ENCODE measurements at regions not wholly inside any gene's neighbourhood (a gene's known extent, or its start where the extent isn't known, plus 50 kb on each side); places are given as distances from the start of the nearest gene placed in this dataset.
"Not testable (repeated sequence)": the region's sequence is repeated elsewhere in the genome, so short reads cannot be mapped to it uniquely, and the experiment has no call there.

GRCh38 chr10:123245264-123245663 lies 91.1 kb downstream of the BUB3 start:
- TF ChIP-seq POLR2AphosphoS5 (IDR thresholded peaks at IDR 0.05; ENCODE audit: insufficient read depth in 1 of 2, low read depth in 1 of 2) (no peak), CTCF (IDR thresholded peaks at IDR 0.05) (no peak), POLR2A (IDR thresholded peaks at IDR 0.05) (no peak)
- Histone ChIP-seq H3K36me3 (no peaks in the 10 kb centered on the region), H3K27ac (no peak overlapping the region), H3K4me3 (no peak overlapping the region), H3K9me3 (no peaks in the 10 kb centered on the region), H3K4me1 (no peaks in the 10 kb centered on the region), H3K27me3 (no peaks in the 10 kb centered on the region)
- intact Hi-C loops (cut with DNase I): no loop called here
- DNase-seq (ENCODE audit: extremely low spot score in 2 of 2): no peak

- TF ChIP-seq POLR2AphosphoS5 (IDR thresholded peaks at IDR 0.05; ENCODE audit: insufficient read depth in 1 of 2, low read depth in 1 of 2): no peak
- DNase-seq (ENCODE audit: extremely low spot score in 2 of 2): no peak
- intact Hi-C loops (cut with DNase I): no loop called here
Measured at GRCh38 chr10:123249894-123250293, 95.7 kb downstream of the BUB3 start.

DNA sequence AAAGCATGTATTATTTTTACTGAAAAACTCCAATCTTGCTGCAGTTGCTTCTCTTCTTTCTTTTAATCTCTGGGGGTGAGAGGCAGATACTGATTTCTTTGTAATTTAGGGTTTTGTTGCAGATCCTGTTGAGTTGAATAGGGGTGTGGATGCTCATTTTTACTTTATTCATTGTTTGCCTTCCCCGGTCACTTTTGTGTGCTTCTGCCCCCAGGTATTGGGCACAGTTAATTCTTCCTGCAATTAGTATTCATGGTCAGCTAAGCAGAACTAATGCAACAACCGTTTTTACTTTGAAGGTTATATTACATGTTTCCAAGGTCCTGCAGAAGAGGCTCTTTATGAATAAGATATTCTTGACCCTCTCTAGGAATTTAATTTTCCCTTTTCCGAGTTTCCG lies 96.4 kb downstream of the BUB3 start:
- intact Hi-C loops (cut with DNase I): no loop called here
- H3K36me3 ChIP-seq: no peaks in the 10 kb centered on the region
- no peak for TF ChIP-seq POLR2AphosphoS5 (IDR thresholded peaks at IDR 0.05; ENCODE audit: insufficient read depth in 1 of 2, low read depth in 1 of 2)
- TF ChIP-seq POLR2A (IDR thresholded peaks at IDR 0.05): no peak
- no peak for TF ChIP-seq CTCF (IDR thresholded peaks at IDR 0.05)

More at GRCh38 chr10:123249894-123250293, 95.7 kb downstream of the BUB3 start:
- Histone ChIP-seq H3K4me1 (no peaks in the 10 kb centered on the region), H3K36me3 (no peaks in the 10 kb centered on the region), H3K27me3 (no peaks in the 10 kb centered on the region), H3K9me3 (no peaks in the 10 kb centered on the region), H3K4me3 (no peak overlapping the region), H3K27ac (no peak overlapping the region)

GRCh38 chr10:123252779-123253178 lies 98.6 kb downstream of the BUB3 start:
- Histone ChIP-seq H3K36me3 (no peaks in the 10 kb centered on the region), H3K27ac (no peak overlapping the region), H3K4me1 (no peaks in the 10 kb centered on the region), H3K4me3 (no peak overlapping the region), H3K9me3 (no peaks in the 10 kb centered on the region), H3K27me3 (no peaks in the 10 kb centered on the region)
- intact Hi-C loops (cut with DNase I): no loop called here
- TF ChIP-seq POLR2AphosphoS5 (IDR thresholded peaks at IDR 0.05; ENCODE audit: insufficient read depth in 1 of 2, low read depth in 1 of 2) (no peak), CTCF (IDR thresholded peaks at IDR 0.05) (no peak), POLR2A (IDR thresholded peaks at IDR 0.05) (no peak)
- DNase-seq (ENCODE audit: extremely low spot score in 2 of 2): no peak

More for the DNA sequence above, 96.4 kb downstream of the BUB3 start:
- Histone ChIP-seq H3K27me3 (no peaks in the 10 kb centered on the region), H3K9me3 (no peaks in the 10 kb centered on the region), H3K4me3 (no peak overlapping the region), H3K27ac (no peak overlapping the region), H3K4me1 (no peaks in the 10 kb centered on the region)
- DNase-seq (ENCODE audit: extremely low spot score in 2 of 2): no peak

DNA sequence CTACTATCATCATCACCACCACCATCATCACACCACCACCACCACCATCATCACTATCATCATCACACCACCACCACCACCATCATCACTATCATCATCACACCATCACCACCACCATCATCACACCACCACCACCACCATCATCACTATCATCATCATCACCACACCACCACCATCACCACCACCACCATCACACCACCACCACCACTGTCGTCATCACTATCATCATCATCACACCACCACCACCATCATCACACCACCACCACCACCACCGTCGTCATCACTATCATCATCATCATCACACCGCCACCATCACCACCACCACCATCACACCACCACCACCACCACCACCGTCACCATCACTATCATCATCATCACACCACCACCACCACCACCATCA lies 100.1 kb downstream of the BUB3 start:
- intact Hi-C loops (cut with DNase I); H3K9me3 ChIP-seq; H3K4me3 ChIP-seq; H3K27ac ChIP-seq; H3K4me1 ChIP-seq; H3K36me3 ChIP-seq; H3K27me3 ChIP-seq; DNase-seq (ENCODE audit: extremely low spot score in 2 of 2): not testable (repeated sequence)

- Histone ChIP-seq H3K27ac (no peak overlapping the region), H3K27me3 (no peaks in the 10 kb centered on the region), H3K4me3 (no peak overlapping the region), H3K9me3 (no peaks in the 10 kb centered on the region), H3K4me1 (no peaks in the 10 kb centered on the region), H3K36me3 (no peaks in the 10 kb centered on the region)
- DNase-seq (ENCODE audit: extremely low spot score in 2 of 2): no peak
- intact Hi-C loops (cut with DNase I): no loop called here
- TF ChIP-seq POLR2A (IDR thresholded peaks at IDR 0.05): no peak
- TF ChIP-seq POLR2AphosphoS5 (IDR thresholded peaks at IDR 0.05; ENCODE audit: insufficient read depth in 1 of 2, low read depth in 1 of 2): no peak
- no peak for TF ChIP-seq CTCF (IDR thresholded peaks at IDR 0.05)
Measured at GRCh38 chr10:123257904-123258456, 103.8 kb downstream of the BUB3 start.

Data from vagina (tissue), 2 donors.